ENCODE measurements at regions not wholly inside any gene's neighbourhood (a gene's known extent, or its start where the extent isn't known, plus 50 kb on each side); places are given as distances from the start of the nearest gene placed in this dataset.

DNA sequence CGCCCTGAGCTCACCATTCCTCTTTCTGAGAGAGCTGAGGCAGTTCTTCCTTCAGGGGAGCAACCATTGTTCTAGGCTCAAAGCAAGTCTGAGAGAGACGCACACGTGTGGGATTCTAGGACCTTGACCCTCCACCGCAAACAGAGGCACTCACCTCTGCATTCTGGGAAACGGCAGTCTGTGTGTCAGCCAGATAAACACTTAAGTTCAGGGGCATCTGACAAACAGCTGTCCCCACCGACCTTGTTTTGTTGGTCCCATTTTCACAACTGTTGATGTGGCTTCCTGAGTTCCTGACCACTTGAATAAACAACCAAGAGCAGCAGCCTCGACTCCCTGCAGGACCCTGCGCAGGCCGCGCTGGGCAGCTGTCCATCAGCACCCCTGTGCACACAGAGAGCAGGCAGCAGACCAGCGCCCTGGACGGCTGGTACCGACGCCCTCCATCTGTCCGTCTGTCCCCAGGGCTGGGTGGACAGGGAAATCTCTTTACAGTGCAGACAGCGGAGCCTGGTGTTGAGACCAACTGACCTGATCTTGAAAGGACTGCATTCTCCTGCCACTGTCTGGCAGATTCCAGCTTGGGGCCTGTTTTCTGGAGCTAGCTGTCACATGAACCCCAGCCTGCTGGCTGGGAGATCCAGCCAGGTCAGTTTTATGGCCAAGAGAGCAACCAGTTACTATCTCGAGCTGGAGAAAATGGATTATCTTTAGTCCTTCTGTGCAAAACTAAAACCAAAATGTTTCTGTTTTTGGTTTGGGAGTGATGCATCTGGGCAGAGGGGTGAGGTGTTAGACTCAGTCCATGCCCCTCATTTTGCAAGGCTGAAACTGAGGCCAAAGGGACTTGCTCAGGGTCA is 64.2 kb downstream of the FAM43A start (continued):
- TF ChIP-seq GATA4 (IDR thresholded peaks at IDR 0.05; ENCODE audit: borderline replicate concordance, low read depth) (peak; percentile 58; the same call in 1 of the 2 replicates), HMGA1 (CRISPR knock-in tag; conservative IDR thresholded peaks at IDR 0.05) (no peak), MBNL3 (CRISPR knock-in tag; conservative IDR thresholded peaks at IDR 0.05) (no peak), ZNF432 (CRISPR knock-in tag; IDR thresholded peaks at IDR 0.05; ENCODE audit: borderline replicate concordance) (no peak), ZFP37 (CRISPR knock-in tag; IDR thresholded peaks at IDR 0.05; ENCODE audit: borderline replicate concordance) (no peak), ATAD3A (CRISPR knock-in tag; IDR thresholded peaks at IDR 0.05) (no peak), KDM4B (CRISPR knock-in tag; IDR thresholded peaks at IDR 0.05) (0 out of 2 replicates have a peak, but pooled peaks have one; percentile 57), ZNF350 (CRISPR knock-in tag; IDR thresholded peaks at IDR 0.05; ENCODE audit: borderline replicate concordance, low read depth) (peak; percentile 87; the same call in 1 of the 2 replicates), FOXA3 (CRISPR knock-in tag; IDR thresholded peaks at IDR 0.05) (peak; percentile 94), ZFP36L2 (CRISPR knock-in tag; IDR thresholded peaks at IDR 0.05) (no peak), ZMYM2 (CRISPR knock-in tag; IDR thresholded peaks at IDR 0.05) (no peak), ZNF354B (CRISPR knock-in tag; IDR thresholded peaks at IDR 0.05) (no peak)
- TF ChIP-seq, protein P1, sequence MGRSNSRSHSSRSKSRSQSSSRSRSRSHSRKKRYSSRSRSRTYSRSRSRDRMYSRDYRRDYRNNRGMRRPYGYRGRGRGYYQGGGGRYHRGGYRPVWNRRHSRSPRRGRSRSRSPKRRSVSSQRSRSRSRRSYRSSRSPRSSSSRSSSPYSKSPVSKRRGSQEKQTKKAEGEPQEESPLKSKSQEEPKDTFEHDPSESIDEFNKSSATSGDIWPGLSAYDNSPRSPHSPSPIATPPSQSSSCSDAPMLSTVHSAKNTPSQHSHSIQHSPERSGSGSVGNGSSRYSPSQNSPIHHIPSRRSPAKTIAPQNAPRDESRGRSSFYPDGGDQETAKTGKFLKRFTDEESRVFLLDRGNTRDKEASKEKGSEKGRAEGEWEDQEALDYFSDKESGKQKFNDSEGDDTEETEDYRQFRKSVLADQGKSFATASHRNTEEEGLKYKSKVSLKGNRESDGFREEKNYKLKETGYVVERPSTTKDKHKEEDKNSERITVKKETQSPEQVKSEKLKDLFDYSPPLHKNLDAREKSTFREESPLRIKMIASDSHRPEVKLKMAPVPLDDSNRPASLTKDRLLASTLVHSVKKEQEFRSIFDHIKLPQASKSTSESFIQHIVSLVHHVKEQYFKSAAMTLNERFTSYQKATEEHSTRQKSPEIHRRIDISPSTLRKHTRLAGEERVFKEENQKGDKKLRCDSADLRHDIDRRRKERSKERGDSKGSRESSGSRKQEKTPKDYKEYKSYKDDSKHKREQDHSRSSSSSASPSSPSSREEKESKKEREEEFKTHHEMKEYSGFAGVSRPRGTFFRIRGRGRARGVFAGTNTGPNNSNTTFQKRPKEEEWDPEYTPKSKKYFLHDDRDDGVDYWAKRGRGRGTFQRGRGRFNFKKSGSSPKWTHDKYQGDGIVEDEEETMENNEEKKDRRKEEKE (IDR thresholded peaks at IDR 0.05) = no peak
- TF ChIP-seq, protein P2, sequence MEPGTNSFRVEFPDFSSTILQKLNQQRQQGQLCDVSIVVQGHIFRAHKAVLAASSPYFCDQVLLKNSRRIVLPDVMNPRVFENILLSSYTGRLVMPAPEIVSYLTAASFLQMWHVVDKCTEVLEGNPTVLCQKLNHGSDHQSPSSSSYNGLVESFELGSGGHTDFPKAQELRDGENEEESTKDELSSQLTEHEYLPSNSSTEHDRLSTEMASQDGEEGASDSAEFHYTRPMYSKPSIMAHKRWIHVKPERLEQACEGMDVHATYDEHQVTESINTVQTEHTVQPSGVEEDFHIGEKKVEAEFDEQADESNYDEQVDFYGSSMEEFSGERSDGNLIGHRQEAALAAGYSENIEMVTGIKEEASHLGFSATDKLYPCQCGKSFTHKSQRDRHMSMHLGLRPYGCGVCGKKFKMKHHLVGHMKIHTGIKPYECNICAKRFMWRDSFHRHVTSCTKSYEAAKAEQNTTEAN (CRISPR knock-in tag; conservative IDR thresholded peaks at IDR 0.05) = peak; percentile 98
- TF ChIP-seq, protein P3, sequence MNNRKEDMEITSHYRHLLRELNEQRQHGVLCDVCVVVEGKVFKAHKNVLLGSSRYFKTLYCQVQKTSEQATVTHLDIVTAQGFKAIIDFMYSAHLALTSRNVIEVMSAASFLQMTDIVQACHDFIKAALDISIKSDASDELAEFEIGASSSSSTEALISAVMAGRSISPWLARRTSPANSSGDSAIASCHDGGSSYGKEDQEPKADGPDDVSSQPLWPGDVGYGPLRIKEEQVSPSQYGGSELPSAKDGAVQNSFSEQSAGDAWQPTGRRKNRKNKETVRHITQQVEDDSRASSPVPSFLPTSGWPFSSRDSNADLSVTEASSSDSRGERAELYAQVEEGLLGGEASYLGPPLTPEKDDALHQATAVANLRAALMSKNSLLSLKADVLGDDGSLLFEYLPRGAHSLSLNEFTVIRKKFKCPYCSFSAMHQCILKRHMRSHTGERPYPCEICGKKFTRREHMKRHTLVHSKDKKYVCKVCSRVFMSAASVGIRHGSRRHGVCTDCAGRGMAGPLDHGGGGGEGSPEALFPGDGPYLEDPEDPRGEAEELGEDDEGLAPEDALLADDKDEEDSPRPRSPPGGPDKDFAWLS (CRISPR knock-in tag; IDR thresholded peaks at IDR 0.05; ENCODE audit: borderline replicate concordance) = no peak
- TF ChIP-seq, protein P4, sequence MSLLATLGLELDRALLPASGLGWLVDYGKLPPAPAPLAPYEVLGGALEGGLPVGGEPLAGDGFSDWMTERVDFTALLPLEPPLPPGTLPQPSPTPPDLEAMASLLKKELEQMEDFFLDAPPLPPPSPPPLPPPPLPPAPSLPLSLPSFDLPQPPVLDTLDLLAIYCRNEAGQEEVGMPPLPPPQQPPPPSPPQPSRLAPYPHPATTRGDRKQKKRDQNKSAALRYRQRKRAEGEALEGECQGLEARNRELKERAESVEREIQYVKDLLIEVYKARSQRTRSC (CRISPR knock-in tag; IDR thresholded peaks at IDR 0.05; ENCODE audit: low read depth) = no peak
- TF ChIP-seq, protein P5, sequence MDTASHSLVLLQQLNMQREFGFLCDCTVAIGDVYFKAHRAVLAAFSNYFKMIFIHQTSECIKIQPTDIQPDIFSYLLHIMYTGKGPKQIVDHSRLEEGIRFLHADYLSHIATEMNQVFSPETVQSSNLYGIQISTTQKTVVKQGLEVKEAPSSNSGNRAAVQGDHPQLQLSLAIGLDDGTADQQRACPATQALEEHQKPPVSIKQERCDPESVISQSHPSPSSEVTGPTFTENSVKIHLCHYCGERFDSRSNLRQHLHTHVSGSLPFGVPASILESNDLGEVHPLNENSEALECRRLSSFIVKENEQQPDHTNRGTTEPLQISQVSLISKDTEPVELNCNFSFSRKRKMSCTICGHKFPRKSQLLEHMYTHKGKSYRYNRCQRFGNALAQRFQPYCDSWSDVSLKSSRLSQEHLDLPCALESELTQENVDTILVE (CRISPR knock-in tag; IDR thresholded peaks at IDR 0.05) = peak; percentile 75; the same call in 1 of the 2 replicates
- TF ChIP-seq, protein P6, sequence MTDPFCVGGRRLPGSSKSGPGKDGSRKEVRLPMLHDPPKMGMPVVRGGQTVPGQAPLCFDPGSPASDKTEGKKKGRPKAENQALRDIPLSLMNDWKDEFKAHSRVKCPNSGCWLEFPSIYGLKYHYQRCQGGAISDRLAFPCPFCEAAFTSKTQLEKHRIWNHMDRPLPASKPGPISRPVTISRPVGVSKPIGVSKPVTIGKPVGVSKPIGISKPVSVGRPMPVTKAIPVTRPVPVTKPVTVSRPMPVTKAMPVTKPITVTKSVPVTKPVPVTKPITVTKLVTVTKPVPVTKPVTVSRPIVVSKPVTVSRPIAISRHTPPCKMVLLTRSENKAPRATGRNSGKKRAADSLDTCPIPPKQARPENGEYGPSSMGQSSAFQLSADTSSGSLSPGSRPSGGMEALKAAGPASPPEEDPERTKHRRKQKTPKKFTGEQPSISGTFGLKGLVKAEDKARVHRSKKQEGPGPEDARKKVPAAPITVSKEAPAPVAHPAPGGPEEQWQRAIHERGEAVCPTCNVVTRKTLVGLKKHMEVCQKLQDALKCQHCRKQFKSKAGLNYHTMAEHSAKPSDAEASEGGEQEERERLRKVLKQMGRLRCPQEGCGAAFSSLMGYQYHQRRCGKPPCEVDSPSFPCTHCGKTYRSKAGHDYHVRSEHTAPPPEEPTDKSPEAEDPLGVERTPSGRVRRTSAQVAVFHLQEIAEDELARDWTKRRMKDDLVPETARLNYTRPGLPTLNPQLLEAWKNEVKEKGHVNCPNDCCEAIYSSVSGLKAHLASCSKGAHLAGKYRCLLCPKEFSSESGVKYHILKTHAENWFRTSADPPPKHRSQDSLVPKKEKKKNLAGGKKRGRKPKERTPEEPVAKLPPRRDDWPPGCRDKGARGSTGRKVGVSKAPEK (CRISPR knock-in tag; IDR thresholded peaks at IDR 0.05; ENCODE audit: borderline replicate concordance) = no peak
